K562 (cell line): ENCODE measurements at regions not wholly inside any gene's neighbourhood (a gene's known extent, or its start where the extent isn't known, plus 50 kb on each side); places are given as distances from the start of the nearest gene placed in this dataset.

Source experiments
- ATAC-seq: fragments of 200-7000 bp; cut with Tn5 transposase; 3 replicates; pipeline ENCODE4 v1.9.1; 2020; ENCODE audit warnings: moderate library complexity
- BruUV-seq: library from RNA; stranded (reverse); fragments of 400-500 nt; replicated peaks from 2 replicates; lab custom pipeline; 2021; lab: Mats Ljungman, UMichigan
- CTCF ChIA-PET: fragments of 300-600 bp; formaldehyde crosslinking; extraction: SDS; loops from one replicate; lab custom pipeline; 2021; ENCODE audit warnings: low intra/inter-chr PET ratio; lab: Yijun Ruan, JAX
- POLR2A ChIA-PET: fragments of 300-600, 350-650 bp; sonication (Branson Sonifier 250); formaldehyde crosslinking; extraction: SDS; loops from one replicate; lab custom pipeline; 2021; ENCODE audit warnings: antibody characterized with exemption, inconsistent platforms; lab: Yijun Ruan, JAX
- DNase-seq, 4 experiments: peaks; one replicate each; pipeline versions ENCODE4 v3.0.0 to v3.0.0-alpha.2; 2011 to 2018; ENCODE audit warnings: low spot score in 3 of 4, mixed read lengths in 3 of 4; ENCODE audit errors: extremely low read depth in 1 of 4
- FAIRE-seq: peaks from 2 replicates; lab custom pipeline; 2011; peaks lifted over from hg19 to GRCh38; lab: Jason Lieb, UNC
- H2AFZ ChIP-seq: 2 replicates; pipeline ENCODE4 v1.6.0; 2011; ENCODE audit warnings: low read depth, low read length, control low read depth, inconsistent platforms
- H3K27ac ChIP-seq: fragments of 200-600 bp; 3 replicates; pipeline ENCODE4 v1.8.0; 2011; ENCODE audit warnings: low read depth, mild to moderate bottlenecking, control low read depth, inconsistent platforms, low read length, moderate library complexity, mixed read lengths; ENCODE audit errors: extremely low read depth
- H3K27me3 ChIP-seq, 2 experiments: fragments of 300-600 bp in 1 of 2; 2 replicates in 1 of 2; 3 replicates in 1 of 2; pipeline versions ENCODE4 v1.6.0 to v1.8.0; 2011; ENCODE audit warnings: inconsistent platforms in 2 of 2, low read length in 2 of 2, mild to moderate bottlenecking in 1 of 2, mixed read lengths in 1 of 2, moderate library complexity in 1 of 2; ENCODE audit not compliant: control insufficient read depth in 2 of 2, insufficient read depth in 2 of 2
- H3K36me3 ChIP-seq: fragments of 300-600 bp; 3 replicates; pipeline ENCODE4 v1.8.0; 2011; ENCODE audit warnings: mild to moderate bottlenecking, low read length, inconsistent platforms; ENCODE audit not compliant: control insufficient read depth, insufficient read depth
- H3K4me1 ChIP-seq, 2 experiments: fragments of 200-600 bp in 1 of 2; replicated peaks in 1 of 2; 2 replicates in 1 of 2; 3 replicates in 1 of 2; pipeline versions ENCODE4 v1.5.1 to v1.8.0; 2011; ENCODE audit warnings: inconsistent platforms in 2 of 2, low read length in 2 of 2, mild to moderate bottlenecking in 1 of 2, mixed read lengths in 1 of 2, moderate library complexity in 1 of 2; ENCODE audit not compliant: control insufficient read depth in 2 of 2, insufficient read depth in 2 of 2
- H3K4me2 ChIP-seq: 2 replicates; pipeline ENCODE4 v1.6.1; 2011; ENCODE audit warnings: low read length, control low read depth, inconsistent platforms, mixed read lengths; ENCODE audit not compliant: insufficient read depth
- H3K4me3 ChIP-seq: fragments of 200-600 bp; sonication (generic), shearing (Covaris generic); 2 replicates; pipeline ENCODE4 v1.5.1; 2016; ENCODE audit warnings: control low read depth, inconsistent platforms
- H3K79me2 ChIP-seq: fragments of 200-600 bp; 3 replicates; pipeline ENCODE4 v1.8.0; 2011; ENCODE audit warnings: low read length, inconsistent platforms; ENCODE audit not compliant: control insufficient read depth, insufficient read depth
- H3K9ac ChIP-seq, 2 experiments: 2 replicates each; pipeline versions ENCODE4 v1.6.0 to v1.6.1; 2011; ENCODE audit warnings: low read depth in 2 of 2, low read length in 2 of 2, control low read depth in 1 of 2, inconsistent platforms in 1 of 2, mild to moderate bottlenecking in 1 of 2, mixed read lengths in 1 of 2; ENCODE audit not compliant: insufficient read depth in 1 of 2
- H3K9me1 ChIP-seq: one replicate; pipeline ENCODE4 v1.6.0; 2011; ENCODE audit warnings: inconsistent platforms, mild to moderate bottlenecking, low read length, moderate library complexity; ENCODE audit not compliant: control insufficient read depth, insufficient read depth
- H3K9me3 ChIP-seq: replicated peaks from 2 replicates; pipeline ENCODE4 v1.5.1; 2011; ENCODE audit warnings: low read depth, low read length, inconsistent platforms; ENCODE audit not compliant: control insufficient read depth, insufficient read depth
- H4K20me1 ChIP-seq: replicated peaks from 2 replicates; pipeline ENCODE4 v1.6.1; 2011; ENCODE audit warnings: low read length, inconsistent platforms, mixed read lengths; ENCODE audit not compliant: control insufficient read depth, insufficient read depth
- ARID2 ChIP-seq: fragments of 450-650 bp; IDR thresholded peaks from 2 replicates; pipeline ENCODE4 v1.6.1; 2017; ENCODE audit warnings: antibody characterized with exemption, mild to moderate bottlenecking
- KDM5B ChIP-seq: fragments of 200-600 bp; sonication (generic); IDR thresholded peaks from 2 replicates; pipeline ENCODE4 v1.6.1; 2012; ENCODE audit warnings: low read depth, mild to moderate bottlenecking, moderate library complexity, low read length, control low read depth, inconsistent platforms; ENCODE audit not compliant: insufficient replicate concordance
- MIER1 ChIP-seq: fragments of 450-650 bp; IDR thresholded peaks from 2 replicates; pipeline ENCODE4 v1.6.1; 2016; ENCODE audit warnings: antibody characterized with exemption, mild to moderate bottlenecking, low read depth
- NCOR1 ChIP-seq: fragments of 450-650 bp; IDR thresholded peaks from 2 replicates; pipeline ENCODE4 v1.6.1; 2016; ENCODE audit warnings: mild to moderate bottlenecking, moderate library complexity
- ZC3H4 ChIP-seq: sonication (generic); formaldehyde crosslinking; IDR thresholded peaks from 2 replicates; pipeline ENCODE4 v1.9.0; 2021; ENCODE audit warnings: missing genetic modification reagents, borderline replicate concordance
- WGBS: fragments of 100-300 bp; shearing (Covaris generic); methylation state at CpG from one replicate; pipeline ENCODE4 v1.1.6; 2016; ENCODE audit warnings: low coverage, mixed read lengths; ENCODE audit not compliant: insufficient coverage; ENCODE audit errors: missing lambda C conversion rate; 5-methylcytosine and 5-hydroxymethylcytosine counted together
- in situ Hi-C: fragments of 300-500 bp; cut with MboI; formaldehyde crosslinking; loops from 4 replicates; pipeline ENCODE4 v1.15.0; 2018; ENCODE audit warnings: inconsistent platforms, mixed read lengths
- intact Hi-C: fragments of 100-400 bp; cut with micrococcal nuclease; formaldehyde crosslinking; loops from 2 replicates; pipeline ENCODE4 v1.14.2; 2022
- TF ChIP-seq, protein P1 (sequence below): fragments of 450-650 bp; IDR thresholded peaks from 2 replicates; pipeline ENCODE4 v1.6.1; 2014; ENCODE audit warnings: low read depth, mild to moderate bottlenecking, moderate library complexity, borderline replicate concordance

DNA sequence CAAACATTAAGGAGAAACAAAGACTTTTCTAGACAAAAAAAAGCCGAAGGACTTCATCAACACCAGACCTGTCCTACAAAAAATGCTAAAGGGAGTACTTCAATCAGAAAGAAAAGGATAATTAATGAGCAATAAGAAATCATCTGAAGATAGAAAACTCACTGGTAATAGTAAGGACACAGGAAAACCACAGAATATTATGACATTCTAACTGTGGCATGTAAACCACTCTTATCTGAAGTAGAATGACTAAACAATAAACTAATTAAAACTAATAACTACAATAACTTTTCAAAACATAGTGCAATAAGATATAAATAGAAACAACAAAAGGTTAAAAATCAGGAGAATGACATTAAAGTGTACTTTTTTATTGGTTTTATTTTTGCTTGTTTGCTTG lies 584.5 kb upstream of the CCDC54 start:
- 0% methylated on average over 1 of the region's 1 CpG for WGBS
- TF ChIP-seq, protein P1, sequence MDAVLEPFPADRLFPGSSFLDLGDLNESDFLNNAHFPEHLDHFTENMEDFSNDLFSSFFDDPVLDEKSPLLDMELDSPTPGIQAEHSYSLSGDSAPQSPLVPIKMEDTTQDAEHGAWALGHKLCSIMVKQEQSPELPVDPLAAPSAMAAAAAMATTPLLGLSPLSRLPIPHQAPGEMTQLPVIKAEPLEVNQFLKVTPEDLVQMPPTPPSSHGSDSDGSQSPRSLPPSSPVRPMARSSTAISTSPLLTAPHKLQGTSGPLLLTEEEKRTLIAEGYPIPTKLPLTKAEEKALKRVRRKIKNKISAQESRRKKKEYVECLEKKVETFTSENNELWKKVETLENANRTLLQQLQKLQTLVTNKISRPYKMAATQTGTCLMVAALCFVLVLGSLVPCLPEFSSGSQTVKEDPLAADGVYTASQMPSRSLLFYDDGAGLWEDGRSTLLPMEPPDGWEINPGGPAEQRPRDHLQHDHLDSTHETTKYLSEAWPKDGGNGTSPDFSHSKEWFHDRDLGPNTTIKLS, result no peak
- TF ChIP-seq ARID2 (no peak), NCOR1 (no peak), ZC3H4 (CRISPR knock-in tag) (no peak), KDM5B (no peak), MIER1 (no peak)
- no peak overlapping the region for H2AFZ ChIP-seq
- no peak overlapping the region for H3K27ac ChIP-seq
- CTCF ChIA-PET, result no interaction called here
- H3K9ac ChIP-seq, result no peak overlapping the region
- BruUV-seq, result no TSS peak
- no peaks in the 10 kb centered on the region for H3K27me3 ChIP-seq
- no peaks in the 10 kb centered on the region for H3K4me1 ChIP-seq
- no peaks in the 10 kb centered on the region for H3K36me3 ChIP-seq
- in situ Hi-C loops (no loop called here), intact Hi-C loops (no loop called here)
- FAIRE-seq (no peak), ATAC-seq (no peak), DNase-seq (no peak)
- no peak overlapping the region for H3K4me3 ChIP-seq
- H3K79me2 ChIP-seq, result no peaks in the 10 kb centered on the region
- H4K20me1 ChIP-seq, result no peaks in the 10 kb centered on the region
- no peaks in the 10 kb centered on the region for H3K9me3 ChIP-seq
- no peaks in the 10 kb centered on the region for H3K9me1 ChIP-seq
- no peak overlapping the region for H3K4me2 ChIP-seq
- POLR2A ChIA-PET, result no interaction called here
